ENCODE measurements at regions not wholly inside any gene's neighbourhood (a gene's known extent, or its start where the extent isn't known, plus 50 kb on each side); places are given as distances from the start of the nearest gene placed in this dataset.

- Histone ChIP-seq H3K27ac (ENCODE audit: insufficient read length, low read depth, low read length) (no peak overlapping the region), H3K4me2 (ENCODE audit: insufficient read depth, insufficient read length, low read length) (no peak overlapping the region), H3K9me3 (ENCODE audit: control insufficient read depth, low read depth, low read length) (peaks cover 21% of the 10 kb centered on the region), H2BK120ac (ENCODE audit: low read depth, low read length, poor library complexity, severe bottlenecking) (no peak overlapping the region), H3K56ac (ENCODE audit: insufficient read length, low read depth, low read length) (no peak overlapping the region), H3K79me1 (ENCODE audit: insufficient read depth, low read depth, low read length, poor library complexity, severe bottlenecking) (no peaks in the 10 kb centered on the region), H3K18ac (ENCODE audit: insufficient read length, low read depth, low read length) (no peak overlapping the region), H3K14ac (ENCODE audit: insufficient read depth, low read length) (no peak overlapping the region), H4K5ac (ENCODE audit: insufficient read length, low read depth, low read length) (no peak overlapping the region), H3K27me3 (ENCODE audit: insufficient read depth, low read length) (no peaks in the 10 kb centered on the region), H3K79me2 (ENCODE audit: insufficient read depth, low read length) (no peaks in the 10 kb centered on the region), H2BK12ac (ENCODE audit: insufficient read length, low read depth, low read length) (no peak overlapping the region), H4K20me1 (ENCODE audit: control insufficient read depth, insufficient read depth, insufficient read length) (no peaks in the 10 kb centered on the region), H3K23me2 (ENCODE audit: insufficient read length, low read depth, low read length, poor library complexity, severe bottlenecking) (no peaks in the 10 kb centered on the region), H2BK15ac (ENCODE audit: low read depth, low read length) (no peak overlapping the region), H3K9ac (ENCODE audit: extremely low read depth, insufficient read length, low read length) (no peak overlapping the region), H3K4ac (ENCODE audit: low read depth, low read length) (no peak overlapping the region), H2BK5ac (ENCODE audit: insufficient read length, low read length) (no peak overlapping the region), H2AK5ac (ENCODE audit: insufficient read length, low read length) (no peak overlapping the region), H2AFZ (ENCODE audit: low read length) (no peak overlapping the region), H3K4me1 (ENCODE audit: insufficient read depth, low read length) (no peaks in the 10 kb centered on the region; the same call in 1 of the 2 replicates), H4K8ac (replicated peaks; ENCODE audit: insufficient read length, low read depth, low read length) (no peak overlapping the region), H3T11ph (ENCODE audit: low read length) (no peak overlapping the region), H3K23ac (ENCODE audit: insufficient read length, low read depth, low read length) (no peak overlapping the region), H4K91ac (ENCODE audit: insufficient read length, low read depth, low read length) (no peak overlapping the region), H2BK20ac (ENCODE audit: low read depth, low read length, poor library complexity, severe bottlenecking) (no peak overlapping the region)
- DNase-seq: no peak
- Mint-ChIP-seq H3K4me1 (peaks cover 10 to 19% of the 10 kb centered on the region in 2 experiments; a peak in 3 of 4 replicates), H3K4me3 (no peak overlapping the region), H3K27ac (no peak overlapping the region), H3K9me3 (peaks cover 29 to 31% of the 10 kb centered on the region in 2 experiments), H3K27me3 (ENCODE audit: low read depth) (peaks cover 43% of the 10 kb centered on the region), H3K36me3 (ENCODE audit: insufficient read depth in 1 of 3, low read depth in 3 of 3) (peaks cover 8 to 16% (median 9%) of the 10 kb centered on the region in 3 experiments; a peak in 6 of 7 replicates)
- TF ChIP-seq CTCF (conservative IDR thresholded peaks at IDR 0.05): no peak
- no CpG with 5 or more reads among the region's 9 CpGs for WGBS (ENCODE audit: extremely low coverage, insufficient read length, low lambda C conversion rate)
Observed at GRCh38 chr10:131511391-131511790, 199.9 kb upstream of the TCERG1L start.
